Keratinocyte (primary cell): ENCODE measurements at regions not wholly inside any gene's neighbourhood (a gene's known extent, or its start where the extent isn't known, plus 50 kb on each side); places are given as distances from the start of the nearest gene placed in this dataset.

Experiments used
- CTCF ChIP-seq, 3 experiments: IDR thresholded peaks in 1 of 3; conservative IDR thresholded peaks in 1 of 3; optimal IDR thresholded peaks in 1 of 3; 2 replicates in 2 of 3; 3 replicates in 1 of 3; pipeline versions ENCODE3 to v1.5.1; 2011; ENCODE audit warnings: low read length in 3 of 3, mild to moderate bottlenecking in 3 of 3, moderate library complexity in 2 of 3, control low read depth in 1 of 3, inconsistent platforms in 1 of 3; ENCODE audit not compliant: insufficient read depth in 2 of 3; ENCODE audit errors: extremely low read depth in 1 of 3
- EZH2 ChIP-seq: IDR thresholded peaks from one replicate; pipeline ENCODE4 v1.6.1; 2012; ENCODE audit warnings: inconsistent platforms, mild to moderate bottlenecking, low read length, moderate library complexity

- TF ChIP-seq CTCF (optimal IDR thresholded peaks at IDR 0.05 in 1 of 3, IDR thresholded peaks at IDR 0.05 in 1 of 3, conservative IDR thresholded peaks at IDR 0.05 in 1 of 3; ENCODE audit: extremely low read depth in 1 of 3, insufficient read depth in 2 of 3, low read length in 3 of 3): no peak
- no peak for TF ChIP-seq EZH2
Observed at GRCh38 chr7:42522227-42522991, 285.4 kb upstream of the GLI3 start.
